K562 (cell line): ENCODE measurements at regions not wholly inside any gene's neighbourhood (a gene's known extent, or its start where the extent isn't known, plus 50 kb on each side); places are given as distances from the start of the nearest gene placed in this dataset.

Experiments
- C11orf30 ChIP-seq: fragments of 450-650 bp; IDR thresholded peaks from 2 replicates; pipeline ENCODE4 v1.6.1; 2016; ENCODE audit warnings: low read depth, mild to moderate bottlenecking
- CREM ChIP-seq: IDR thresholded peaks from 2 replicates; pipeline ENCODE4 v1.6.1; 2014; ENCODE audit warnings: antibody characterized with exemption, low read depth
- CXXC5 ChIP-seq: fragments of 250-450 bp; sonication (Bioruptor Pico); IDR thresholded peaks from 2 replicates; pipeline ENCODE4 v1.8.0; 2022; ENCODE audit warnings: inconsistent platforms, mild to moderate bottlenecking, moderate library complexity
- DMBX1 ChIP-seq: fragments of 250-450 bp; sonication (Bioruptor Pico); IDR thresholded peaks from 2 replicates; pipeline ENCODE4 v1.8.0; 2022; ENCODE audit warnings: inconsistent platforms, mild to moderate bottlenecking, moderate library complexity, borderline replicate concordance
- HNRNPH1 ChIP-seq: fragments of 200-400 bp; formaldehyde crosslinking; optimal IDR thresholded peaks from 2 replicates; pipeline ENCODE3; 2017; ENCODE audit warnings: low read depth, mild to moderate bottlenecking, low read length, moderate library complexity
- HOMEZ ChIP-seq: fragments of 250-450 bp; sonication (Bioruptor Pico); IDR thresholded peaks from 2 replicates; pipeline ENCODE4 v1.4.0; 2020; ENCODE audit warnings: mild to moderate bottlenecking, moderate library complexity
- KDM1A ChIP-seq, 2 experiments: fragments of 450-650 bp; IDR thresholded peaks; 2 replicates each; pipeline ENCODE4 v1.6.1; 2016; ENCODE audit warnings: mild to moderate bottlenecking in 2 of 2
- L3MBTL2 ChIP-seq: fragments of 450-650 bp; IDR thresholded peaks from 2 replicates; pipeline ENCODE4 v1.6.1; 2016; ENCODE audit warnings: mild to moderate bottlenecking, moderate library complexity
- MAFK ChIP-seq: IDR thresholded peaks from 2 replicates; pipeline ENCODE4 v1.6.1; 2011; ENCODE audit warnings: low read length, improper control_type of control experiment
- MTA1 ChIP-seq: fragments of 450-650 bp; IDR thresholded peaks from 2 replicates; pipeline ENCODE4 v1.6.1; 2017; ENCODE audit warnings: borderline replicate concordance
- MTA2 ChIP-seq: fragments of 450-650 bp; IDR thresholded peaks from 2 replicates; pipeline ENCODE4 v1.6.1; 2016; ENCODE audit warnings: low read depth
- NFE2 ChIP-seq: IDR thresholded peaks from 2 replicates; pipeline ENCODE4 v1.6.1; 2014; ENCODE audit warnings: antibody characterized with exemption, low read depth
- SMAD3 ChIP-seq: fragments of 450-650 bp; formaldehyde crosslinking; conservative IDR thresholded peaks from 2 replicates; pipeline ENCODE4 v1.4.0; 2020; ENCODE audit warnings: mild to moderate bottlenecking
- SMARCE1 ChIP-seq: fragments of 450-650 bp; IDR thresholded peaks from 2 replicates; pipeline ENCODE4 v1.7.1; 2016; ENCODE audit warnings: mild to moderate bottlenecking
- SPI1 ChIP-seq: IDR thresholded peaks from 2 replicates; pipeline ENCODE4 v1.6.1; 2011; ENCODE audit warnings: low read depth, low read length, control low read depth, borderline replicate concordance
- TAF7 ChIP-seq: fragments of 450-650 bp; IDR thresholded peaks from 2 replicates; pipeline ENCODE4 v1.6.1; 2016; ENCODE audit warnings: missing genetic modification characterization, missing compliant biosample characterization
- ZNF407 ChIP-seq: fragments of 450-650 bp; IDR thresholded peaks from 2 replicates; pipeline ENCODE4 v1.6.1; 2016; ENCODE audit warnings: low read depth
- ZNF639 ChIP-seq, 2 experiments: fragments of 200-800 bp in 1 of 2; sonication (Bioruptor generic) in 1 of 2; sonication (generic) in 1 of 2; formaldehyde crosslinking in 1 of 2; IDR thresholded peaks in 1 of 2; conservative IDR thresholded peaks in 1 of 2; 2 replicates each; pipeline versions ENCODE4 v1.5.0 to v1.6.1; 2016 to 2020; ENCODE audit warnings: missing compliant biosample characterization in 1 of 2, missing genetic modification characterization in 1 of 2, missing genetic modification reagents in 1 of 2

GRCh38 chr1:157278383-157279137 is 140.4 kb upstream of the ETV3 start (continued):
- no peak for TF ChIP-seq MAFK
- TF ChIP-seq ZNF407, result no peak
- peak; percentile 69; the same call in 1 of the 2 replicates for TF ChIP-seq SMAD3 (CRISPR knock-in tag)
- no peak for TF ChIP-seq HNRNPH1
- TF ChIP-seq TAF7, result peak; percentile 54; the same call in 1 of the 2 replicates
- 0 out of 2 replicates have a peak, but pooled peaks have one; percentile 4 for TF ChIP-seq CREM
- peak; percentile 98 for TF ChIP-seq L3MBTL2
- TF ChIP-seq CXXC5, result peak; percentile 85
- no peak for TF ChIP-seq MTA2
- TF ChIP-seq SPI1, result peak; percentile 57; the same call in 1 of the 2 replicates
- peak; percentile 74 to 78 for TF ChIP-seq KDM1A (IDR thresholded peaks at IDR 0.05)
- TF ChIP-seq HOMEZ (CRISPR knock-in tag), result no peak
- 0 out of 2 replicates have a peak, but pooled peaks have one; percentile 34 for TF ChIP-seq NFE2
- TF ChIP-seq ZNF639 (CRISPR knock-in tag; conservative IDR thresholded peaks at IDR 0.05 in 1 of 2, IDR thresholded peaks at IDR 0.05 in 1 of 2), result peak in 1 of 2 experiments; percentile 50; a peak in 1 of 4 replicates
- no peak for TF ChIP-seq SMARCE1
- TF ChIP-seq MTA1, result peak; percentile 26; the same call in 1 of the 2 replicates
- TF ChIP-seq C11orf30, result no peak
- peak; percentile 88 for TF ChIP-seq DMBX1
